Progenitor cell of endocrine pancreas (in vitro differentiated cells): ENCODE measurements at regions not wholly inside any gene's neighbourhood (a gene's known extent, or its start where the extent isn't known, plus 50 kb on each side); places are given as distances from the start of the nearest gene placed in this dataset.

Experiments used
- DNase-seq: peaks from one replicate; pipeline ENCODE4 v3.0.0; 2021; ENCODE audit warnings: low spot score; ENCODE audit not compliant: unreplicated experiment
- H3K27ac Mint-ChIP-seq: 2 replicates; pipeline ENCODE4 v1.8.0; 2021; ENCODE audit warnings: mild to moderate bottlenecking, moderate library complexity, mixed read lengths
- H3K27me3 Mint-ChIP-seq: 2 replicates; pipeline ENCODE4 v1.8.0; 2021; ENCODE audit warnings: mixed read lengths
- H3K36me3 Mint-ChIP-seq: 2 replicates; pipeline ENCODE4 v1.8.0; 2022; ENCODE audit warnings: mixed read lengths; ENCODE audit not compliant: insufficient read depth
- H3K4me1 Mint-ChIP-seq: 2 replicates; pipeline ENCODE4 v1.8.0; 2021; ENCODE audit warnings: low read depth, mixed read lengths
- H3K4me3 Mint-ChIP-seq: 2 replicates; pipeline ENCODE4 v1.8.0; 2021; ENCODE audit warnings: low read depth, mild to moderate bottlenecking, moderate library complexity, mixed read lengths
- H3K9me3 Mint-ChIP-seq: 2 replicates; pipeline ENCODE4 v1.8.0; 2021; ENCODE audit warnings: low read depth, mixed read lengths
- CTCF ChIP-seq: fragments of 200-600 bp; sonication (generic); IDR thresholded peaks from one replicate; pipeline ENCODE4 v1.5.0; 2021; ENCODE audit warnings: antibody characterized with exemption, mild to moderate bottlenecking; ENCODE audit not compliant: unreplicated experiment

- Mint-ChIP-seq H3K36me3 (no peaks in the 10 kb centered on the region), H3K4me3 (no peak overlapping the region), H3K9me3 (peaks cover 4% of the 10 kb centered on the region), H3K27me3 (peaks cover 7% of the 10 kb centered on the region), H3K27ac (no peak overlapping the region), H3K4me1 (no peaks in the 10 kb centered on the region)
- no peak for TF ChIP-seq CTCF
- no peak for DNase-seq
These were observed 196.7 kb downstream of the IPMK start for GRCh38 chr10:58070956-58071355.

- no peak overlapping the region for H3K27ac Mint-ChIP-seq
- peaks cover 4% of the 10 kb centered on the region for H3K4me1 Mint-ChIP-seq
- H3K9me3 Mint-ChIP-seq: peaks cover 4% of the 10 kb centered on the region
- peaks cover 7% of the 10 kb centered on the region for H3K27me3 Mint-ChIP-seq
- no peaks in the 10 kb centered on the region for H3K36me3 Mint-ChIP-seq
- no peak overlapping the region for H3K4me3 Mint-ChIP-seq
- TF ChIP-seq CTCF: no peak
- DNase-seq: no peak
These were observed 198.9 kb downstream of the IPMK start for GRCh38 chr10:58068809-58069208.

- Mint-ChIP-seq H3K4me3 (no peak overlapping the region), H3K9me3 (no peaks in the 10 kb centered on the region), H3K27ac (no peak overlapping the region), H3K4me1 (peaks cover 5% of the 10 kb centered on the region), H3K27me3 (peaks cover 11% of the 10 kb centered on the region), H3K36me3 (no peaks in the 10 kb centered on the region)
- DNase-seq: no peak
- TF ChIP-seq CTCF: no peak
These were observed 200.7 kb downstream of the IPMK start for GRCh38 chr10:58066979-58067378.

GRCh38 chr10:58066126-58066525 lies 201.6 kb downstream of the IPMK start:
- Mint-ChIP-seq H3K27ac (no peak overlapping the region), H3K4me3 (no peak overlapping the region), H3K9me3 (no peaks in the 10 kb centered on the region), H3K4me1 (peaks cover 5% of the 10 kb centered on the region), H3K27me3 (peaks cover 11% of the 10 kb centered on the region), H3K36me3 (no peaks in the 10 kb centered on the region)
- DNase-seq: no peak
- no peak for TF ChIP-seq CTCF

GRCh38 chr10:58065529-58065815 lies 202.2 kb downstream of the IPMK start:
- Mint-ChIP-seq H3K9me3 (no peaks in the 10 kb centered on the region), H3K27me3 (peaks cover 11% of the 10 kb centered on the region), H3K4me1 (peaks cover 5% of the 10 kb centered on the region), H3K27ac (no peak overlapping the region), H3K36me3 (no peaks in the 10 kb centered on the region), H3K4me3 (no peak overlapping the region)
- no peak for TF ChIP-seq CTCF
- no peak for DNase-seq
